ENCODE measurements at regions not wholly inside any gene's neighbourhood (a gene's known extent, or its start where the extent isn't known, plus 50 kb on each side); places are given as distances from the start of the nearest gene placed in this dataset.
A peak's percentile ranks its signal among the peaks of the same experiment; 100 is the strongest.

GRCh38 chr7:131859147-131859821 is 302.9 kb upstream of the PODXL start:
- TF ChIP-seq POLR2A (IDR thresholded peaks at IDR 0.05) (no peak), EP300 (IDR thresholded peaks at IDR 0.05) (no peak), CTCF (IDR thresholded peaks at IDR 0.05) (peak; percentile 63 to 77 (median 66))
